Stimulated activated CD8-positive, alpha-beta memory T cell treated with anti-CD3 and anti-CD28 coated beads, Interleukin-7, amount 100 ng/mL, for 1 hour (primary cell): ENCODE measurements at regions not wholly inside any gene's neighbourhood (a gene's known extent, or its start where the extent isn't known, plus 50 kb on each side); places are given as distances from the start of the nearest gene placed in this dataset.

Source experiments
- DNase-seq, 2 donors: peaks; one replicate each; pipeline ENCODE4 v3.0.0-alpha.2; 2020; ENCODE audit warnings: low read depth in 2 of 2

- no peak for DNase-seq
Measured at GRCh38 chr5:159536166-159536565, 205.9 kb upstream of the IL12B start.

- DNase-seq, result no peak
Measured at GRCh38 chr5:159536646-159537045, 206.4 kb upstream of the IL12B start.

- DNase-seq, result no peak
Measured at GRCh38 chr5:159539678-159540077, 209.4 kb upstream of the IL12B start.

- no peak for DNase-seq
Measured at GRCh38 chr5:159543326-159543725, 213.0 kb upstream of the IL12B start.

- no peak for DNase-seq
Measured at GRCh38 chr5:159545156-159545555, 214.9 kb upstream of the IL12B start.

GRCh38 chr5:159547466-159548195 is 217.3 kb upstream of the IL12B start:
- no peak for DNase-seq

- DNase-seq, result no peak
Measured at GRCh38 chr5:159548517-159548916, 218.2 kb upstream of the IL12B start.

- DNase-seq, result no peak
Measured at GRCh38 chr5:159549046-159549445, 218.8 kb upstream of the IL12B start.

- no peak for DNase-seq
Measured at GRCh38 chr5:159550951-159551350, 220.7 kb upstream of the IL12B start.

- DNase-seq, result no peak
Measured at GRCh38 chr5:159552751-159553150, 222.5 kb upstream of the IL12B start.

GRCh38 chr5:159553792-159554191 is 223.5 kb upstream of the IL12B start:
- DNase-seq, result no peak

- no peak for DNase-seq
Measured at GRCh38 chr5:159555084-159555483, 224.8 kb upstream of the IL12B start.

- DNase-seq, result no peak
Measured at GRCh38 chr5:159559337-159559736, 229.1 kb upstream of the IL12B start.

GRCh38 chr5:159560088-159560487 is 229.8 kb upstream of the IL12B start:
- no peak for DNase-seq

GRCh38 chr5:159564031-159564430 is 233.7 kb upstream of the IL12B start:
- DNase-seq, result no peak

- DNase-seq, result no peak
Measured at GRCh38 chr5:159566832-159567231, 236.5 kb upstream of the IL12B start.

GRCh38 chr5:159567461-159567860 is 237.2 kb upstream of the IL12B start:
- DNase-seq, result no peak

GRCh38 chr5:159571501-159572244 is 241.4 kb upstream of the IL12B start:
- DNase-seq, result no peak

- no peak for DNase-seq
Measured at GRCh38 chr5:159576902-159577301, 246.6 kb upstream of the IL12B start.

- DNase-seq, result no peak
Measured at GRCh38 chr5:159581502-159582249, 251.4 kb upstream of the IL12B start.

GRCh38 chr5:159582756-159583541 is 252.7 kb upstream of the IL12B start:
- DNase-seq, result no peak

- DNase-seq, result no peak
Measured at GRCh38 chr5:159586921-159587320, 256.6 kb upstream of the IL12B start.
